Effector memory CD8-positive, alpha-beta T cell (primary cell): ENCODE measurements at regions not wholly inside any gene's neighbourhood (a gene's known extent, or its start where the extent isn't known, plus 50 kb on each side); places are given as distances from the start of the nearest gene placed in this dataset.
"Not testable (repeated sequence)": the region's sequence is repeated elsewhere in the genome, so short reads cannot be mapped to it uniquely, and the experiment has no call there.

Source experiments
- ATAC-seq: fragments of 150-1000 bp; cut with Tn5 transposase; replicated peaks from 2 replicates; pipeline ENCODE4 v1.10.0; 2021; ENCODE audit warnings: mild to moderate bottlenecking, moderate library complexity
- DNase-seq, 3 experiments: peaks; one replicate each; pipeline ENCODE4 v3.0.0; 2021
- H3K27ac Mint-ChIP-seq, 2 donors: one replicate each; pipeline ENCODE4 v1.8.0; 2022; ENCODE audit warnings: mild to moderate bottlenecking in 2 of 2, mixed read lengths in 2 of 2, moderate library complexity in 2 of 2
- H3K27me3 Mint-ChIP-seq, 2 donors: one replicate each; pipeline ENCODE4 v1.8.0; 2022; ENCODE audit warnings: mixed read lengths in 2 of 2
- H3K36me3 Mint-ChIP-seq: one replicate; pipeline ENCODE4 v1.8.0; 2022; ENCODE audit warnings: mild to moderate bottlenecking, moderate library complexity, mixed read lengths; ENCODE audit not compliant: insufficient read depth
- H3K4me1 Mint-ChIP-seq, 2 donors: one replicate each; pipeline ENCODE4 v1.8.0; 2022; ENCODE audit warnings: low read depth in 2 of 2, mixed read lengths in 2 of 2
- H3K4me3 Mint-ChIP-seq, 2 donors: one replicate each; pipeline ENCODE4 v1.8.0; 2022; ENCODE audit warnings: mild to moderate bottlenecking in 2 of 2, mixed read lengths in 2 of 2, moderate library complexity in 2 of 2
- H3K9me3 Mint-ChIP-seq, 2 donors: one replicate each; pipeline ENCODE4 v1.8.0; 2022; ENCODE audit warnings: mixed read lengths in 2 of 2

GRCh38 chr15:20256394-20256793, 285.2 kb downstream of the GOLGA6L6 start:
- H3K27ac Mint-ChIP-seq, H3K36me3 Mint-ChIP-seq, H3K4me3 Mint-ChIP-seq, DNase-seq, ATAC-seq, H3K9me3 Mint-ChIP-seq, H3K4me1 Mint-ChIP-seq, H3K27me3 Mint-ChIP-seq: not testable (repeated sequence)

GRCh38 chr15:20255641-20256040, 286.0 kb downstream of the GOLGA6L6 start:
- DNase-seq, H3K27ac Mint-ChIP-seq, ATAC-seq, H3K27me3 Mint-ChIP-seq, H3K4me1 Mint-ChIP-seq, H3K36me3 Mint-ChIP-seq, H3K9me3 Mint-ChIP-seq, H3K4me3 Mint-ChIP-seq: not testable (repeated sequence)

GRCh38 chr15:20253047-20253615, 288.5 kb downstream of the GOLGA6L6 start:
- not testable (repeated sequence) for H3K27ac Mint-ChIP-seq, H3K4me3 Mint-ChIP-seq, ATAC-seq, H3K4me1 Mint-ChIP-seq, H3K9me3 Mint-ChIP-seq, DNase-seq, H3K36me3 Mint-ChIP-seq, H3K27me3 Mint-ChIP-seq

GRCh38 chr15:20252040-20252439, 289.6 kb downstream of the GOLGA6L6 start:
- H3K4me3 Mint-ChIP-seq, H3K36me3 Mint-ChIP-seq: not testable (repeated sequence)

GRCh38 chr15:20251214-20252005, 290.2 kb downstream of the GOLGA6L6 start:
- not testable (repeated sequence) for H3K36me3 Mint-ChIP-seq, H3K9me3 Mint-ChIP-seq, ATAC-seq, H3K4me1 Mint-ChIP-seq, H3K27me3 Mint-ChIP-seq, H3K4me3 Mint-ChIP-seq, DNase-seq, H3K27ac Mint-ChIP-seq

More at GRCh38 chr15:20252040-20252439, 289.6 kb downstream of the GOLGA6L6 start:
- H3K27ac Mint-ChIP-seq, H3K4me1 Mint-ChIP-seq, DNase-seq, ATAC-seq, H3K27me3 Mint-ChIP-seq, H3K9me3 Mint-ChIP-seq: not testable (repeated sequence)

- peak overlapping the region; percentile 45 to 86 for H3K27ac Mint-ChIP-seq
- not testable (repeated sequence) for H3K27me3 Mint-ChIP-seq, DNase-seq, H3K4me1 Mint-ChIP-seq, H3K36me3 Mint-ChIP-seq, ATAC-seq, H3K4me3 Mint-ChIP-seq, H3K9me3 Mint-ChIP-seq
These were observed 291.4 kb downstream of the GOLGA6L6 start for GRCh38 chr15:20250206-20250605.

- H3K27me3 Mint-ChIP-seq, H3K36me3 Mint-ChIP-seq, H3K4me1 Mint-ChIP-seq, H3K9me3 Mint-ChIP-seq, DNase-seq: not testable (repeated sequence)
- peak; percentile 66 for ATAC-seq
- H3K27ac Mint-ChIP-seq = peak overlapping the region; percentile 45 to 86
- H3K4me3 Mint-ChIP-seq = peak overlapping the region; percentile 7 to 16
These were observed 292.0 kb downstream of the GOLGA6L6 start for GRCh38 chr15:20249677-20249970.

- peak overlapping the region; percentile 45 to 86 for H3K27ac Mint-ChIP-seq
- not testable (repeated sequence) for DNase-seq, ATAC-seq, H3K36me3 Mint-ChIP-seq, H3K27me3 Mint-ChIP-seq, H3K4me3 Mint-ChIP-seq, H3K4me1 Mint-ChIP-seq, H3K9me3 Mint-ChIP-seq
These were observed 293.2 kb downstream of the GOLGA6L6 start for GRCh38 chr15:20248434-20248833.

GRCh38 chr15:20247137-20247536, 294.5 kb downstream of the GOLGA6L6 start:
- H3K9me3 Mint-ChIP-seq, H3K4me3 Mint-ChIP-seq, H3K27ac Mint-ChIP-seq, H3K4me1 Mint-ChIP-seq, DNase-seq, H3K36me3 Mint-ChIP-seq, H3K27me3 Mint-ChIP-seq, ATAC-seq: not testable (repeated sequence)

- DNase-seq, H3K36me3 Mint-ChIP-seq, H3K9me3 Mint-ChIP-seq, H3K4me1 Mint-ChIP-seq, H3K27ac Mint-ChIP-seq, ATAC-seq, H3K4me3 Mint-ChIP-seq, H3K27me3 Mint-ChIP-seq: not testable (repeated sequence)
These were observed 295.0 kb downstream of the GOLGA6L6 start for GRCh38 chr15:20246624-20247023.

GRCh38 chr15:20245856-20246255, 295.7 kb downstream of the GOLGA6L6 start:
- not testable (repeated sequence) for H3K27ac Mint-ChIP-seq, H3K9me3 Mint-ChIP-seq, H3K36me3 Mint-ChIP-seq, DNase-seq, ATAC-seq, H3K4me3 Mint-ChIP-seq, H3K4me1 Mint-ChIP-seq, H3K27me3 Mint-ChIP-seq

GRCh38 chr15:20244792-20245191, 296.8 kb downstream of the GOLGA6L6 start:
- H3K36me3 Mint-ChIP-seq, ATAC-seq, H3K4me3 Mint-ChIP-seq, H3K4me1 Mint-ChIP-seq, DNase-seq, H3K27me3 Mint-ChIP-seq, H3K27ac Mint-ChIP-seq, H3K9me3 Mint-ChIP-seq: not testable (repeated sequence)

GRCh38 chr15:20243486-20244240, 297.9 kb downstream of the GOLGA6L6 start:
- H3K4me3 Mint-ChIP-seq, DNase-seq, H3K9me3 Mint-ChIP-seq, H3K27me3 Mint-ChIP-seq, ATAC-seq, H3K27ac Mint-ChIP-seq, H3K36me3 Mint-ChIP-seq, H3K4me1 Mint-ChIP-seq: not testable (repeated sequence)

- ATAC-seq, H3K9me3 Mint-ChIP-seq, H3K4me3 Mint-ChIP-seq, H3K27me3 Mint-ChIP-seq, H3K4me1 Mint-ChIP-seq, DNase-seq, H3K36me3 Mint-ChIP-seq, H3K27ac Mint-ChIP-seq: not testable (repeated sequence)
These were observed 301.2 kb downstream of the GOLGA6L6 start for GRCh38 chr15:20240366-20240917.
